ENCODE measurements at regions not wholly inside any gene's neighbourhood (a gene's known extent, or its start where the extent isn't known, plus 50 kb on each side); places are given as distances from the start of the nearest gene placed in this dataset.
"Not testable (repeated sequence)": the region's sequence is repeated elsewhere in the genome, so short reads cannot be mapped to it uniquely, and the experiment has no call there.

DNA sequence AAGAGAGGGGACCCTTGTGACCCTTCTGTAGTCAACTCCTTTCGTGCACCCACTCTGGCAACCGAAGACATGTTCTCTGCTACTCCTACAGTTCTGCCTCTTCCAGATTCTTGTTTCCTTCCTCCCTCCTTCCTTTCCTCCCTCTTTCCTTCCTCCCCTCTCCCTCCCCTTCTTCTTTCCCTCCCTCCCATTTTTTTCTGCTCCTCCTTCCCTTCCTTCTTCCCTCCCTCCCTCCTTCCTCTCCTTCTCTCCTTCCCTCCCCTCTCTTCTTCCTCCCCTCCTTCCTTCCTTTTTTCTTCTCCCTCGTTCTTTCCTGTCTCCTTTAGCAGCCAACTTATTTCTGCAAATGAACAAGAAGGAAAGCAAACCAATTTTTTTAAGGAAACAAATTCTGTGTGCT is 111.5 kb downstream of the NPTX2 start:
- no peak for DNase-seq

DNA sequence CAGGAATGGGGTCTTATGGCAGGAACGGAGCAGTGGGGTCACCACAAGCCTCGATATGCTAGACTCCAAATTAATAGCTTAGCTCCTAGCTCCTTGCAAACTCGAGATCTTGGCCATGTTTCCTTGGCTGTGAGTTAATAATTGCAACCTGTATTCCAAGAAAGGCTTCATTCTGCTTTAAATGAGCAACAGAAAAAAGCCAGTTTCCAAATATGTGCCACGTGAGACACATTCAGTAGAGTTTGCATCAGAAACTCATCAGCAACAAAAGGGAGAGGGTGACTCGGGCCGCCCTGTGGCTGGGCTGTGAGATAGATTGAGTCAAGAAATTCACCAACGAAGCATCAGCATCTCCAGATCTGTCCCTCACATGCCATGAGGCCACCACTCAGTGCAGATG is 112.0 kb downstream of the NPTX2 start:
- no peak for DNase-seq

DNA sequence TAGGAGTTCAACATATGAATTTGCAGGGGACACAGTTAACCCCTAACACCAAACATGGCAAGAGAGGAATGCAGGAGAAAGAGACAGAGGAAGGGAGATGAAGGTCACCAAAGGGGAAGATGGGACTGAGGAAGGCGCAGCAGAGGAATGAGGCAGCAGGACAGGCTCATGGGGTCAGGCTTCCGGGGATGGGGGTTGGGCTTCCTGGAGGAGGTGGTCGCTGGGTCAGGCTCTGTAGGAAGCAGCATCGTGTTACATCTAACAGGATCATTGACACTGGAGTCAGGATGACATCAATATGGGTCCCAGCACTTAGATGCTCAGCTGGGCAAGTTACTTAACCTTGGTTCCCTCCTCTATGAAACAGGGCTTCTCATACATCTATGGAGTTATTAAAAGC is 113.2 kb downstream of the NPTX2 start:
- no peak for DNase-seq

- no peak for DNase-seq
Observed at GRCh38 chr7:98731651-98732050, 114.6 kb downstream of the NPTX2 start.

- peak; percentile 21 for DNase-seq
Observed at GRCh38 chr7:98733036-98733435, 116.0 kb downstream of the NPTX2 start.

DNA sequence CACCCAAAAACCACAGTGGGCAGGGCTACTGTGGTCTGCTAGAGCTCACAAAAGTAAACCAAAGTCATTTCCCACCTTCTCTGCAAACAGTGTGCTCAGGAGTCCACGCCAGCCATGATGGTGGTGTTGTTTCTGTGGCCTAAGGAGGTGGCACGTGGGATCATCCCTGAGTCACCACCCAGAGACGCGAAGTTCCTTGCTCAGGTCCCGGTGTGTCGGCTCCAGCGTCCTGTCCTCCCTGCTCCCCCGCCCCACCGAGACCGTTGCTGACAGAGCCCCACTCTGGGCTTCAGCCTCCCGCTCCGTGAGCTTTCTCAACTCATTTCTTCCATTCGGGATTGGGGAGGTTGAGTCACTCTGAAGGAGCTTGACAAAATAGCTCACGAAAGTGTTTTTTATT is 118.7 kb downstream of the NPTX2 start:
- DNase-seq = no peak

DNA sequence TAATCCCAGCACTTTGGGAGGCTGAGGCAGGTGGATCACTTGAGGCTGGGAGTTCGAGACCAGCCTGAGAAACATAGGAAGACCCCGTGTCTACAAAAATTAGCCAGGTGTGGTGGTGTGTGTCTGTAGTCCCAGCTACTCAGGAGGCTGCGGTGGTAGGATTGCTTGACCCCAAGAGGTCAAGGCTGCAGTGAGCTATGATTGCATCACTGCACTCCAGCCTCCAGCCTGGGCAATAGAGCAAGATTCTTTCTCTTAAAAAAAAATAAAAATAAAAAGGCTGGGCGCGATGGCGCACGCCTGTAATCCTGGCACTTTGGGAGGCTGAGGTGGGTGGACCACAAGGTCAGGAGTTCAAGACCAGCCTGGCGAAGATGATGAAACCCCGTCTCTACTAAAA is 119.4 kb downstream of the NPTX2 start:
- DNase-seq = not testable (repeated sequence)

DNA sequence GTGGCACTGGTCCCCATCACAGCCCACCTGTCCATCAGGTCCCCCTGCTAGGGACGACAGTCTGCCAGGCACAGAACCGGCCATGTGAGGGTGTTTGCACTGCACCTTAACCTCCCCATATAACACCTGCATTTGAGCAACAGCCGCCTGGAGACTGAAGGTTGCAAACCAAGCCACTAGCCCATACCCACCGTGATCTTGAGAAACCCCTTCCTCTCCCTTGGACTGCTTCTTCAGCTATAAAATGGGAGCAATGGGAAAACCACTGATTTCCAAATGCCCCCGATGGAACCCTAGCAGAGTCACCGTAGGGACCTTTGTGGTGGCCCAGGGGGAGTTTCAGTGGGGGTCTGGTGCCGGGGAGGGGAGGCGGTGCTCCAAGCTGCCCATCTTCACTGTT is 120.1 kb downstream of the NPTX2 start:
- DNase-seq = no peak

- no peak for DNase-seq
Observed at GRCh38 chr7:98740643-98741042, 123.6 kb downstream of the NPTX2 start.

GRCh38 chr7:98745722-98746318 is 124.0 kb downstream of the TMEM130 start:
- peak; percentile 68 for DNase-seq

DNA sequence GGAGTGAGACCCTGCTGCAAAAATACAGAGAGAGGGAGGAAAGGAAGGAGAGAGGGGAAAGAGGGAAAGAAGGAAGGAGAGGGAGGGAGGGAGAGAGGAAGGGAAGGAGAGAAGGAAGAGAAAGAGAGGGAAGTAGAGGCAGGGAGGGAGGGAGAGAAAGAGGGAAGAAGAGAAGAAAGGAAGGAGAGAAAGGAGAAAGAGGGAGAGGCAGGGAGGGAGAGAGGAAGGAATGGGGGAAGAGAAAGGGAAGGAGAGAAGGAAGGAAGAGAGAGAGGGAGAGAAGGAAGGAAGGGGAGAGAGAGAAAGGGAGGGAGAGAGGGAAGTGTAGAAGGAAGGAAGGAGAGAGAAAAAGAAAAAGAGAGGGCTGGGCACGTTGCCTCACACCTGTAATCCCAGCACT is 121.7 kb downstream of the TMEM130 start:
- no peak for DNase-seq

DNA sequence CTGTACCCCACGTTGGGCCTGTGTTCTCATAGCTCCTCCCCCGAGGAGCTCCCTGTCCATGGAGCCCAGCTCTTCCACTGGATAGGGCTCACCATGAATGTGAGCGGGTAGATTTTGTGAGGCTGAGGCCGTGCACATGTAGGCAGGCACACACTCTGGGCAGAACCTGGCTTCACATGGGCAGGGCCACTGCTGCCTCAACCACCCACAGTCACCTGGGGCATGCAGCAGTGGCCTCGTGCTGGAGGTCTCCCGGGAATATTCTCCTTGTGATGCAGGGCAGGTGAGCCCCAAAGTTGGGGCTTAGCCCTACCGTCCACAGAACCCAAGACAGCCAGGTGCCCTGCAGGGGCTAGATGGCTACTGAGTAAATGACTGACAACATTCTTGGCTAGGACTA is 116.6 kb downstream of the TMEM130 start:
- no peak for DNase-seq

- DNase-seq = no peak
Observed at GRCh38 chr7:98753989-98754479, 115.8 kb downstream of the TMEM130 start.

DNA sequence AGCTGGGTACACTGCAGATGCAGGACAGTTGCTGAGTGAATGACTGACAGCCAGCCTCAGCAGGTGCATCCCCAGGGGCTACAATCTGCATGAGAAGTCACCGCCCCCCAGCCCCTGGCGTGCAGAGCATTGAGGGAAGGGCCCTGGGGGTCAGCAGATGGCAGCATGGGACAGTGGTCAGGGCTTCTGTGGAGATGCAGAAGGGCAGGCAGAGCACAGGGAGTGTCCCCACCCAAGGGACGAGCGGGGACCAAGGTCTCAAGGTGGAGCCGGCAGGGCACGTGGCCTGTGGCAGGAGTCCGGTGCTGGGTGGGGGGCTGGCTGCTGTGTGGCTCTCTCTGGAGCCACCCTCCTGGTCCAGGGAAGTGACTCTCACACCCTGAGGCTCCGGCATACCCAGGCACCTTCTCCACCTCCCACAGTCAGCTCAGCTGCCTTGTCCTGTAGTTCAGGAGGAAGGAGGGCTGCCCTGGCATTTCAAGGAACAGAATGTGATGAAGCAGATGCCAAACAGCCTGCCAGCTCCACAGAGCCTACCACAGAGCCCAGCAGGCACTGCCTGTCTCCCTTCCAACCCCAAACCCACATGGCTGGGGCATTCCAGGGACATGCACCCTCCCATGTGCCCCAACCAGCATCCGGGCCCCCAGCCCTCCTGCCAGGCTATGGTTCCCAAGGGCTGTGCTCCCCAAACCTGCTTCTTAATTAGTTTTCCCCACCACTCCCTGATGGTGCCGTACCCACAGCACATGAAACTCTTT is 114.5 kb downstream of the TMEM130 start:
- no peak for DNase-seq

DNA sequence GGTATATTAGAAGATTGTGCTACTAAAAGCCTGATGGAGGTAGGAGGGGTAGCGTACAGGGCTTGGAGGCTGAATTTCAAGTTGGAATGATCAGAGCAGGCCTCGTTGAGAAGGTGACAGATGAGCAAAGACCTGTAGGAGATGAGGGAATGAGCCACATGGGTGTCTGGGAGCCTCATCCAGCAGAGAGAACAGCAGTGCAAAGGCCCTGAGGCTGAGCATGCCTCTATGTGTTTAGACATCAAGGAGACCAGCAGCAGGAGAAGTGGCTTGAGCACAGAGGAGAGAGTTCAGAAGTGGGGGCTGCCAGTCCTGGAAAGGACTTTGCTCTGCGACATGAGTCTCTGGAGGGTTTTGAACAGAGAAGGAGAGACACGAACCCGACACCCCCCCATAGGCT is 111.7 kb downstream of the TMEM130 start:
- DNase-seq = no peak

- no peak for DNase-seq
Observed at GRCh38 chr7:98760201-98760651, 109.6 kb downstream of the TMEM130 start.

DNA sequence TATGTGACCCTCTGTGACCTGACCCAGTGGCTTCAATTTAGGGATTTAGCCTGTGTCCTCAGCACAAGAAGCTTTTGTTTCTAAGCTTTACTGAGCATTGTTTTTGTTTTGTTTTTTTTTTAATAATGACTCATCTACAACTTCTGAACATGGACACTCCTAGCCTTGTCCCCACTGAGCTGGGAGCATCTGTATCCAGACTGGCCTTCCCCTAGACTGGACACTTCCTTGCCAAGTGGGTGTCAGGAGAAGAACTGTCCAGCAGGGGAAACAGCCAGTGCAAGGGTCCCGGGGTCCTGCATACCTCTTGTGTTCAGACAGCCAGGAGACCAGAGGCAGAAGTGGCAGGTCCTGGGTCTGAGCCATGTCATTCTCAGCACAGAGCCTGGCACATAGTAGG is 108.6 kb downstream of the TMEM130 start:
- no peak for DNase-seq

DNA sequence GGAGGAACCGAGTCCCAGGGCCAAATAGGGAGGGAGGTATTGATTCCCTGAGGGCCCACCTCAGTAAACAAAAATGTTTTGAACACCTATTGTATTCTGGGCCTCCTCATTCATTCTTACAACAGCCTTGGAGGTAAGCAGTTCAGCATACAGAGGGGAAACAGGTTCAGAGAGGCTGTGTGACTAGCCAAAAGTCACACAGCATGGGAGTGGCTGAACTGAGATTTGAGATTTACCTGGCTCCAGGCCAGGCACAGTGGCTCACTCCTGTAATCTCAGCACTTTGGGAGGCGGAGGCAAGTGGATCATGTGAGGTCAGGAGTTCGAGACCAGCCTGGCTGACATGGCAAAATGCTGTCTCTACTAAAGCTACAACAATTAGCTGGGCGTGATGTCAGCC is 107.2 kb downstream of the TMEM130 start:
- DNase-seq = no peak

DNA sequence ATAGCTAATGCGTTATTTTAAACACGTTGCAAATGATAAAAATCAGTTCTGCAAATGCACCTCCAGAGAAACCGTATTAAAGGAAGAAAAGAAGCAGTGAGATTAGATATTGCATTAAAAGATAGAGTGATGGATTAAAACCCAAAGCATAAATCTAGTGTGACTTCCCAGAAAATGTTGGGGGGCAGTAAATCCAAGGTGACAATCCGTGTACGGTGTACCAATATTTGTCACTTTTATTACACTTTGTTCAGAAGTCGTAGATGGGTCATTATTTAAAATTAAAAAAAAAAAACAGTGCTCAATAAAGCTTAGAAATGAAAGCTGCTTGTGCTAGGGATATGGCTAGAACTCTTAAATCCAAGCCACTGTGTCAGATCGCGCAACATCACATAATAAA is 106.4 kb downstream of the TMEM130 start:
- no peak for DNase-seq

DNA sequence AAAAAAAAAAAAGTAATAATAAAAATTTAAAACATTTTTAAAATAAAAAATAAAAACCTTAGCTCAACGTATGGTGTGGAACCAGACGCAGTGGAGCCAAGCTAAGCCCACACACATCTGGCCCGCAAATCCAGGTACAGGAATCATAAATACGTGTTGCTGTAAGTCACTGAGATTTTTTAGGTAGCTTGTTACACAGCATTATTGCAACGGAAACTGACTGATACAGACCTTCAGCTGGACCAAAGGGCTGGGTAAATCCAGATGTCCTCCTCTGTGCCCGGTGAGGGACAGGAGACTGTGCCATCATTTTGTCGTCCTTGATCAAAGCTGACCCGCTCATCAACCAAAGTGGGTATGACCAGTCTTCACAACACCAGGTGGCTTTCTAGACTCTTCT is 104.9 kb downstream of the TMEM130 start:
- no peak for DNase-seq

DNA sequence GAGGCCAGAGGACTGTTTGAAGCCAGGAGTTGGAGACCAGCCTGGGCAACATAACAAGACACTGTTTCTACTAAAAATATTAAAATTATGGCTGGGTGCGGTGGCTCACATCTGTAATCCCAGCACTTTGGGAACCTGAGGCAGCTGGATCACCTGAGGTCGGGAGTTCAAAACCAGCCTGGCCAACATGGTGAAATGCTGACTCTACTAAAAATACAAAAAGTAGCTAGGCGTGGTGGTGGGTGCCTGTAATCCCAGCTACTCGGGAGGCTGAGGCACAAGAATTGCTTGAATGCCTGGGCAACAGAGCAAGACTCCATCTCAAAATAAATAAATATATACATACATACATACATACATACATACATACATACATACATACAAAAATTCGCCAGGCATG is 99.7 kb downstream of the TMEM130 start:
- DNase-seq = not testable (repeated sequence)

- no peak for DNase-seq
Observed at GRCh38 chr7:98771519-98771918, 98.3 kb downstream of the TMEM130 start.

GRCh38 chr7:98771941-98772603 is 97.7 kb downstream of the TMEM130 start:
- no peak for DNase-seq

GRCh38 chr7:98774884-98775283 is 94.9 kb downstream of the TMEM130 start:
- DNase-seq = no peak

All from activated T-cell treated with anti-CD3 and anti-CD28 coated beads, Interleukin-2, amount 50 U/mL, for 1 hour (primary cell).